NCI-H345 treated with DMSO at 0.1 percent for 48 hours (cell line): ENCODE measurements at regions not wholly inside any gene's neighbourhood (a gene's known extent, or its start where the extent isn't known, plus 50 kb on each side); places are given as distances from the start of the nearest gene placed in this dataset.
A peak's percentile ranks its signal among the peaks of the same experiment; 100 is the strongest.
"Not testable (repeated sequence)": the region's sequence is repeated elsewhere in the genome, so short reads cannot be mapped to it uniquely, and the experiment has no call there.

ENCODE experiments used
- DNase-seq: peaks from one replicate; lab custom pipeline; 2025; ENCODE audit not compliant: unreplicated experiment; lab: John Stamatoyannopoulos, UW

GRCh38 chr13:112145551-112146360, 78.8 kb downstream of the SOX1 start:
- no peak for DNase-seq

- DNase-seq: no peak
Observed at GRCh38 chr13:112150352-112150751, 83.4 kb downstream of the SOX1 start.

GRCh38 chr13:112152846-112153245, 85.9 kb downstream of the SOX1 start:
- no peak for DNase-seq

- no peak for DNase-seq
Observed at GRCh38 chr13:112153364-112153763, 86.4 kb downstream of the SOX1 start.

- DNase-seq: no peak
Observed at GRCh38 chr13:112153846-112154245, 86.9 kb downstream of the SOX1 start.

GRCh38 chr13:112154301-112155060, 87.5 kb downstream of the SOX1 start:
- DNase-seq: no peak

GRCh38 chr13:112158961-112159360, 92.0 kb downstream of the SOX1 start:
- DNase-seq: no peak

GRCh38 chr13:112159575-112160547, 92.9 kb downstream of the SOX1 start:
- DNase-seq: no peak

GRCh38 chr13:112160558-112160957, 93.6 kb downstream of the SOX1 start:
- peak; percentile 40 for DNase-seq

GRCh38 chr13:112161521-112162301, 94.8 kb downstream of the SOX1 start:
- peak; percentile 93 for DNase-seq

- DNase-seq: not testable (repeated sequence)
Observed at GRCh38 chr13:112163691-112164660, 97.0 kb downstream of the SOX1 start.

- DNase-seq: no peak
Observed at GRCh38 chr13:112165712-112166111, 98.8 kb downstream of the SOX1 start.

- DNase-seq: no peak
Observed at GRCh38 chr13:112168761-112169160, 101.8 kb downstream of the SOX1 start.

- DNase-seq: no peak
Observed at GRCh38 chr13:112169941-112170822, 103.2 kb downstream of the SOX1 start.

- DNase-seq: no peak
Observed at GRCh38 chr13:112170823-112171569, 104.0 kb downstream of the SOX1 start.

GRCh38 chr13:112171570-112171965, 104.6 kb downstream of the SOX1 start:
- DNase-seq: no peak

- DNase-seq: no peak
Observed at GRCh38 chr13:112172017-112172416, 105.1 kb downstream of the SOX1 start.
